HG03378 (cell line): ENCODE measurements at regions not wholly inside any gene's neighbourhood (a gene's known extent, or its start where the extent isn't known, plus 50 kb on each side); places are given as distances from the start of the nearest gene placed in this dataset.
"Not testable (repeated sequence)": the region's sequence is repeated elsewhere in the genome, so short reads cannot be mapped to it uniquely, and the experiment has no call there.

Source experiments
- ATAC-seq: cut with Tn5 transposase; IDR thresholded peaks from one replicate; pipeline ENCODE4 v1.9.1; 2021; ENCODE audit warnings: mild to moderate bottlenecking, moderate library complexity; ENCODE audit not compliant: unreplicated experiment

DNA sequence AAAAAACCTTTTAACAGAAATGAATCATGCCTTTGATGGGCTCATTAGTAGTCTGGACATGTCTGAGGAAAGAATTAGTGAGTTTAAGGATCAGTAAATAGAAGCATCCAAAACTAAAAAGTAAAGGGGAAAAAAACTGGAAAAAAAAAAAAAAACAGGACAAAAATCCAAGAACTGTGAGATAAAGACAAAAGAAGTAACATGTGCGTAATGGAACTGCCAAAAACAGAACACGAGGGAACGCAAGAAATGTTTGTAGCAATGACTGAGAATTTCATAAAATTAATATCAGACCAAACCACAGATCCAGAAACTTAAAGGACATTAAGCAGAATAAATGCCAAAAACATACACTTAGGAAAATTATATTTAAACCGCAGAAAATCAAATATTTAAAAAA is 77.4 kb downstream of the MS4A13 start:
- no peak for ATAC-seq

DNA sequence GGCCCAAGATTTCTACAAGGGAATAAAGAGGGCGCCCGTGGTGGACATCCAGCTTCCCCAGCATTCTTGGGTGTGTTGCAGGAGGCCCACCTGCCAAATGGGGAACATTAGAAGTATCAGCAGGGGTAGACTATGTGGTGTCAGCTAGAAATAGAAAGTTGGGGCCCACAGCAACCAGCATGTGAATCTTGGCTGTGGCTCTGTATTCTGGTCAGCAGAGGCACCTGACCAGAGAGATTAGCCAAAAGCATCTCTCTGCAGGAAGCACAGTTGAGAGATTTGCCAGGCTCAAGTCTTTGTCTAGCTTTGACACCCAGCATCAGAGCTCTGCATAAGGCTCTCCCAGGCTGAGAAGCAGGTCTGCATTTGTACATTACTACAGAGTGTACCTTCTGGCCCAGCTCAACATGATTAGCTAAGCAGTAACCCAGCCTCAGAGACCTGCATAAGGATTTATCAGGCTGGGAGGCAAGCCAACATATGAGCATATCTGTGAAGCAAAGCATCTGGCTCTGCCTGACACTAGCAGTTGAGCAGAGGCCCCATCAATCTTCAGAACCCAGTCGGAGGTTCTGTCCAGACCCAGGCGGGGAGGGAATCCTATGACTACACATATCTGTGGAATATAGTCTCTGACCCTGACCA is 79.9 kb downstream of the MS4A13 start:
- no peak for ATAC-seq

DNA sequence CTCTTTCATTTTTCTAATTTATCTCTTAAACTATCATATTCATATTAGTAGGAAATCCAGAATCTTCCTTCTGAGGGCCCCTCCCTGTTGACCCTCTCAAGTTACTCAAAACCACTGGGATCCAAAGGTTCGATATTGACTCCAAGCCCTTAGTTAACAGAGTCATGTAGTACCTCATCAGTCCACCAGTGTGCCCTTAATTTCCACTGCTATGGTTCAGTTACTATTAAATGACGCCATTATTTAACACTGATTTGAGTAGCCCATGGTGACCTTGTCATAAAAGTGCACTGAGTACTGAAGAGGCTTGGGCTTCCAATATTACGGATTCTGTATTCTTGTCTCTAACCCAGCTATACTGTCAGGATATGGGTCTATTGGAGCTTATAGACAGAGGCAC is 91.9 kb upstream of the MS4A8 start:
- no peak for ATAC-seq

DNA sequence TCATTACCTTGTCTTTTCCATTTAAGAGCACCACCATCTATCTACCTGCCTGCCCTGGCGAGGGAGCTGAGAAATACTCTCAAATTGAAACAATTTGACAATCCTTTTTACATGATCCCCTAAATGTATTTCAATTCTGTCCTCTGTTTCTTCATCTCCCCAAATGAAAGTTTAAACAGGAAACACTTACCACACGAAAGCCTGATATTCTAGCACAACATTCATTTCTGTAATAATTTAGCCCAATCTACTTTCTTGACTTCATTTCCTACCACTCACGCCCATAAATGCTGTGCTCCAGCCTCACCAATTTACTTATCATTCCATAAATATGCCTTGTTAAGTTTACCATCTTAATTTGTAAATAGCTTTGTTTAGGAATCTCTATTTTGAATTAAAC is 89.8 kb upstream of the MS4A8 start:
- ATAC-seq, result no peak

DNA sequence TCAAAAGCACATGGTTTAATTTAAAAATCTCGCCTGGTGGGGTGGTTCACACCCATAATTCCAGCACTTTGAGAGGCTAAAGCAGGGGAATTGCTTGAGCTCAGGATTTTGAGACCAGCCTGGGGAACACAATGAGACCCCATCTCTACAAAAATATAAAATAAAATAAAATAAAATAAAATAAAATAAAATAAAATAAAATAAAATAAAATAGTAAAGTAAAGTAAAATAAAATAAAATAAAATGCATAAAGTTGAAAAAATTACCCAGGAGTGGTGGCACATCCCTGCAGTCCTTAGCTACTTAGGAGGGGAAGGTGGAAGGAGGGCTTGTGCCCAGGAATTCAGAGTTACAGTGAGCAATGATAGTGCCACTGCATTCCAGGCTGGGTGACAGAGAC is 88.7 kb upstream of the MS4A8 start:
- ATAC-seq, result no peak

DNA sequence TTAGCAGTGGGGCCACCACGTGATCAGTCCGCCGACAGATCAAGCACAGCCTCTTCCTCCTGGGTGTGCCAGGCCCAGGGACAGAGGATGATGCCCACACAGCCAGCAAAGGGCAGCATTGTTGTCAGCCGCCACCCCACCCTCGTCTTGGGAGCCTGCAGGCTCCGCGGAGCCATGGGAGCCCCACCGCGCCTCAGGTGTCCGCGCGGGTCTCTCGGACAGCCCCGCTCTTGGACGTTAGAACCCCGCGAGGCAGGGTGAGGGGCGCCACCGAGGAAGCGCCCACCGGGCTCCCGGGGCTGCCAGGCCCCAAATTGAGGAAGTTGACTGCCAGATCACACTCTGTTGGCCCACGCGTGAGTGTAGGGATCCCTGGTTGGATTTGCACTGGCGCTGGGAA is 83.9 kb upstream of the MS4A8 start:
- no peak for ATAC-seq

DNA sequence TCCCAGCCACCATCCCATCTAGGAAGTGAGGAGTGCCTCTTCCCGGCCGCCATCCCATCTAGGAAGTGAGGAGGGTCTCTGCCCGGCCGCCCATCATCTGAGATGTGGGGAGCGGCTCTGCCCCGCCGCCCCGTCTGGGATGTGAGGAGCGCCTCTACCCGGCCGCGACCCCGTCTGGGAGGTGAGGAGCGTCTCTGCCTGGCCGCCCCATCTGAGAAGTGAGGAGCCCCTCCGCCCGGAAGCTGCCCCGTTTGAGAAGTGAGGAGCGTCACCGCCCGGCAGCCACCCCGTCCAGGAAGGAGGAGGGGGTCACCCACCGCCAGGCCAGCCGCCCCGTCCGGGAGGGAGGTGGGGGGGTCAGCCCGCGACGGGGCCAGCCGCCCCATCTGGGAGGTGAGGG is 77.5 kb upstream of the MS4A8 start:
- ATAC-seq, result not testable (repeated sequence)

DNA sequence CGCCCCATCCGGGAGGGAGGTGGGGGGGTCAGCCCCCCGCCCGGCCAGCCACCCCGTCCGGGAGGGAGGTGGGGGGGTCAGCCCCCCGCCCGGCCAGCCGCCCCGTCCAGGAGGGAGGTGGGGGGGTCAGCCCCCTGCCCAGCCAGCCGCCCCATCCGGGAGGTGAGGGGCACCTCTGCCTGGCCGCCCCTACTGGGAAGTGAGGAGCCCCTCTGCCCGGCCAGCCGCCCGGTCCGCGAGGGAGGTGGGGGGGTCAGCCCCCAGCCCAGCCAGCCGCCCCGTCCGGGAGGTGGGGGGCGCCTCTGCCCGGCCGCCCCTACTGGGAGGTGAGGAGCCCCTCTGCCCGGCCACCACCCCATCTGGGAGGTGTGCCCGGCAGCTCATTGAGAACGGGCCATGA is 76.6 kb upstream of the MS4A8 start:
- not testable (repeated sequence) for ATAC-seq

DNA sequence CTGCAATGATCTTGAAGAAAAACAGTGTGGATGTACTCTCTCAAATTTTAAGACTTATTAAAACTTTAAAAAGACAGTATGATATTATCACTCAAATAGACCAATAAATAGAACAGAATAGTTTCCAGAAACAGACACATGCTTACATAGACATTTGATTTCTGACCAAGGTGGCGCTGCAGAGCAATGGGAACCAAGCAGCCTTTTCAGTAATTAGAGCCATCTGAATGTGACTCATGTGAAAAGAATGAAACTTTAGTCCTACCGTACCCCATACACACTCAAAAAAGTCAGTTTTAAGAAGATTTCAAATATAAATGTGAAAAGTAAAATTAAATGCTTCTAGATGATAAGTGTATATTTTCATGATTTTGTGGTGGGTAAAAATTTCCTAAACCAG is 74.2 kb upstream of the MS4A8 start:
- ATAC-seq, result no peak

DNA sequence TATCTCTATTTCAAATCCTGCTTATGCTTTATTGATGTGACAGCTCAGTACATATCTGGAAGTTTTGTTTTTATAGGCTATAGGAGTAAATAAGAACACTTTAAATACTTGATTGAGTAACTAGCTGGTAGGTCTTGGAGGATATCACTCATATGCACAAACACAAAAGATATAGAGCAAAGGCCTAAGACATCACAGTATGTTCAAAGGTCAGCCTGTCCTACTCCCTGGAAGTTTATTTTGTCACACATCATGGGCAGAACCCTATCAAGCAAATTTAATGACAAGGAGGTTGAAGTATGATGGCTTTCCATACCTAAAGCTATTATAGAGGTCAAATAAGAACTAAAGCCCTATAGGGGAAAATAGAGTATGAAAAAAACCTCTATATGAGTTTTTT is 70.0 kb upstream of the MS4A8 start:
- no peak for ATAC-seq

DNA sequence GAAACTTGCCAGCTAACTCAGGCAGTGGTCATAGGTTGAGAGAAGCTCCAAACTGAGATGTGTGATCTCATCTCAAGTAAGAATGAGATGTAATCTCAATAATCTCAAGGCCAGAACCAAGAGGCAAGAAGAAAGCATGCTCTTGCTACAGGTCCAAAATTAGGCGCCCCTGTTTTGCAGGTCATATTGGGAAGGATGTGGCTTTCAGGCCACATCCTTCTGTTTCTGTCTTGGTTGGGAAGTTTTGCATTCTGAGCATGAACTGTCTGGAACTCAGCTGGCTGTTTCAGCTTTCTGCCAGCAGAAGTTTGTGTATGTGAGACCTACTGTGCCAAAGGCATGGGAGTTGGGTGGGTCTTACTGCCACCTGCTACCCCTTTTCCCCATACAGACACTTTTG is 67.5 kb upstream of the MS4A8 start:
- ATAC-seq, result no peak

DNA sequence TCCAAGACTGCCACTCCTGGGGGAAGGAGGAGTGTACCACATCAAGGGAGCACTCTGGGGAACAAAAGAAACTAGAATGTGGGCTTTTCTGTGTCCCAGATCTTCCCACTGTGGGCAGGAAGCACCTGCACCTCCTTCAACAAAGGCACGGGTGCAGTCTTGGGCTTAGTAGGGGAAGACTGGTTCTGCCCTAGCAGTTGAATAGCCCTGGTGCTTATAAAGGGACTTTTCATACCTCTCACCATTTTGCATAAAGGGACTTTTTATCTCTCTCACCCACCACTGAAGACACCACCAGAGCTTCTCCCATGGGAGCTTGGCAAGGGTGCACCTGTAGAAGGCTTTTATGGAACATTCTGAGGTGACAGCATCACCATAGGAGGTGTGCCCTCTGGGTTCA is 65.8 kb upstream of the MS4A8 start:
- ATAC-seq, result peak; percentile 71

DNA sequence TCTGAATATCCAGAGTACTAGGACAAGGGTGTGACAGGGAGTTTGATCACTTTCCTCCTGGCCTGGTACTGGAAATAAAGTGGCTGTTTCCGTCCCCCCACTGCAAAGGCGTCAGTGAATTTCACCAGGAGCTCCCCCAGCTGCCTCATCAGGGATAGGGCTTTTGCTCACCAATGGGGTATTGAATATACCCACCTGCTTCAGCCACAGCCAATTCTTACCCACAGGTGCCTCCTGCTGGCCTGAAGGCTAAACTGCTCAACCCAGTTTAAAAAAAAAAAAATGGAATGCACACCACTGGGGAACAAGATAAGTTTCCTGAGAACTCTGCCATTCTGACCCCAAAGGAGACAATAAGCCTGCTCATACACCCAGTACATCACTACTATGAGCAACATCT is 65.3 kb upstream of the MS4A8 start:
- ATAC-seq, result peak; percentile 32

DNA sequence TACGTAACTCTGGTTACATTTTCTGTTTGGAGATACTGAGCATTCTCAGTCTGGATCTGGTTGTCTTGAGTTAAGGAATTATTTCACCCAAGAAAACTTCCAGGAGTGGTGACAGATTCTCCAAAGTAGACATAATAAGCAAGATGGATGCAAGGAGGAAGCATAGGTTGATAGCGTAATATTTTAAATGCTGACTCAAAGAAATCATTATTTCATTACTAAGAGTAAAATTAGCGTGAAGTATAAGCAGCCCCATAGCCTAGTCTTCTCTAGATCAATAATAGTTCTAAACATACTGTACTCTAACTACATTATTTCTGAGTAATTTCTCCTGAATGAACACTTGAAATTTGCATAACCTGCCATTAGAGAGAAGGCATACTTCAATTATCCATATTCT is 57.5 kb upstream of the MS4A8 start:
- ATAC-seq, result no peak

DNA sequence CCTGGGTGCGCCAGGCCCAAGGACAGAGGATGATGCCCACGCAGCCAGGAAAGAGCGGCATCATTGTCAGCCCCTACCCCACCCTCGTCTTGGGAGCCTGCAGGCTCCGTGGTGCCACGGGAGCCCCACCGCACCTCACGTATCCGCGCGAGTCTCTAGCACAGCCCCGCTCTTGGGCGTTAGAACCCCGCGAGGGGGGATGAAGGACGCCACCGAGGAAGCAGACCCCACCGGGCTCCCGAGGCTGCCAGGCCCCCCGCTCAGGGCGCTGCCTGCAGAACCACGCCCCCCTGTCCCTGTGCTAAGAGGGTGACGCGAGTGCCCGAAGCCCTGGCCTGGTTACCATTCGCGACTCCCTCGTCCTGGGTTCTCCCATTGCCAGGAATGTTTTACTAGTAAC is 52.3 kb upstream of the MS4A8 start:
- no peak for ATAC-seq
